NK-92 treated with Interleukin-12 subunit alpha and Interleukin-12 subunit beta, amount 100 ng/mL, for 24 hours (cell line): ENCODE measurements at regions not wholly inside any gene's neighbourhood (a gene's known extent, or its start where the extent isn't known, plus 50 kb on each side); places are given as distances from the start of the nearest gene placed in this dataset.

Experiments used
- DNase-seq: peaks from one replicate; lab custom pipeline; 2025; lab: John Stamatoyannopoulos, UW

DNA sequence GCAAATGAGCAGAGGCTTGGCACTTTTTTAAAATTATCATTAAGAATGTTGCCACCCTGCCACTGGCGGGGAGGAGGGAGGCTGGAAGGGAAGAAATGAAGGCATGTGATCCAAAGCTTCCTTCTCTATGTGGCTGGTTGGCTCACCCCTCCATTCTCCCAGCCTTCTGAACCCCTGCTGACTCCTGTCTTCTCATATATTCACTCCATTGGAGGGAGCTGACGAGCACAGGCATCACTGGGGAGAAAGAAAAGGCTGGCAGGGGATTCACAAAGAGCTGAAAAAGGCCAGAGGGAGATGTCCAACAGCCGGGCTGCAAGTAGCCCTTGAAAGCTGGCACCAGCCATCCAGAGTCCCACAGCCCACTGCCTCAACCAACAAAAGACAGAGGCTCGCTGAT lies 495.6 kb downstream of the BCOR start:
- no peak for DNase-seq

DNA sequence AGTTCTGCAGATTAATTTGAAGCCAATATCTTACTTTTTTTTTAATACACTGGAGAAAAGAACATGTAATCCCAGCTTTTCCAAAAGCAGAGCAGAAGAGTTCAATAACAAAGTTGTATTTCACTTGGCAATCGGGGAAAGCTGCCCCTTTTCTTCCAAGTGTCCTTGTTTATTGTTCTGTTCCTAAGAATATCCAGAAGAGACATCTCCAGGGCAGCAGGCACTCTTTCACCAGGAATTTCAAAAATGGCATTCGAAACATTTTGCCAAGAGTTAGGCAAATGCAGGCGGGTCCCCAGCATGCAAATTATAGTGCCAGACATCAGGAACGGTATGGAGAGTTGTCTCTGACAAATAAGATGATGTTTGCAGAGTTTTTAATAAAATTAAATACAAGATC lies 494.5 kb downstream of the BCOR start:
- DNase-seq = no peak

DNA sequence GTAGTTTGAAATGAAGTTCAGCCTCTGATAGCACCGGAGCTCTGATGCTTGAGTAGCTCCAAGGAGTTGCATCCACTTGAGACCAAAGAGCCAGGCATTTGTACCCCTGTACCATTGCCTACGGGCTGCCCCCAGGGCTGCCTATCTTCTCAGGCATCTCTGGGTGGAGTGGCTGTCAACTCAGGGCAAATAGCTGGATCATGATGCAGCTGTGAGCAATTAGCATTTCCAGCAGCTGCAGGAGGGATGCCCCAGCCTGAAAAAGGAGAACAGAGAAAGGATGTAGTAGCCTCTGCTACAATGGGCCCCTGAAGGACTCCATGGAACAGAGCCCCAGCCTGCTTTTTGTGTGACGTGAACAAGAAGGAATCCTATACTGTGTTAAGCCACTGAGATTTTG lies 492.6 kb downstream of the BCOR start:
- no peak for DNase-seq

DNA sequence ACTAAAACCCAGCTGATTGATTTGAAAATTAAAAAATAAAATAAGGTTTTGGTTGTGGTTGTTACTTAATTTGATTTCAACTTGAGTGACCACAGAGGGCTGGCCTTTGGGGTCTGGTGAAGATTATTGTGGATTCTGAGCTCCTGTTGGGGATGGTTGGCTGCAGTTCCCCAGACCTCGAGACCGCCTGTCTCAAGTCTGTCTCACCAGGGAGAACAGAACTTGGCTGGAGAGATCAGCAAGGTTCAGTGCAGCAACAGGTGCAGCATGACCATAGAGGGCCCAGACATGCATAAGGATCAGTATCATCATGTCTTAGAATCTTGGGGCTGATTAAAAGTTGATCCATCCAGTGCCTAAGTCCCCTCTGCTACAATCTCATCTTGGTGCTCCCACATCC lies 491.9 kb downstream of the BCOR start:
- no peak for DNase-seq

DNA sequence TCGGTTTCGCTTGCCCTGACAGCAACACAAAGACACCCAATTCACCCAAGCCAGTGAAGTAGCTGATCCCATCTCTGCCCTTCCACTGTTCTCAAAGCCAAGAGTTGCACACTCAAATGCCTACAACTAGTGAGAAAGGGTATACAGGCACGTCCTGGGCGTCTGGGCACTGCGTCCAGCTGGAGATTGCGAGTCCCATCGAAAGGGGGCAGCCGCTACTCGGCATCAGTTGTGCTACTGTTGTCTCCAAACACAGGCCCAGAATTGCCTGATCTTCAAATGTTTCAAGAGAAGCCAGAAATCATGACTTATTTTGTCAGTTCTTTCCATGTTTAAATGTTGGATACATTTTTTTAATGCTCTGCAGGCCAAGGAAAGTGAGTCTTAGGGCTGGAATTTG lies 487.8 kb downstream of the BCOR start:
- no peak for DNase-seq

DNA sequence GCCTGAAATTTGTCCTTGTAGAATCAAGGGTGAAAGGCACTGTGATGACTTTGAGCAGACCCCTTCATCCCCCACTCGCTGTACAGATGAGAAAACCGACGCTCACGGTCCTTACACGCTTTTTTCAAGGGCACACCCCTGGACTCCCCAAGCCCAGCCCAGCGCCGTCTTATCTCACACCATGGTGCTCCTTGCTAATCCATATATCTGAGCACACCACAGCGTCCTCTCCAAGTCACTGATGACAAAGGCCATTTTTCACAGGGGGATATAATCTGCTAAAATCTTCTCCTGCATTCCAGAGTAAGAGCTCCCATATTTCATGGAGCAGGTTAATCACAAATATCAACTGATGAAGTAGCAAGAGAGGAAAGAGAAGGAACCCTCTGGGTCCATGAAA lies 486.3 kb downstream of the BCOR start:
- DNase-seq = no peak

DNA sequence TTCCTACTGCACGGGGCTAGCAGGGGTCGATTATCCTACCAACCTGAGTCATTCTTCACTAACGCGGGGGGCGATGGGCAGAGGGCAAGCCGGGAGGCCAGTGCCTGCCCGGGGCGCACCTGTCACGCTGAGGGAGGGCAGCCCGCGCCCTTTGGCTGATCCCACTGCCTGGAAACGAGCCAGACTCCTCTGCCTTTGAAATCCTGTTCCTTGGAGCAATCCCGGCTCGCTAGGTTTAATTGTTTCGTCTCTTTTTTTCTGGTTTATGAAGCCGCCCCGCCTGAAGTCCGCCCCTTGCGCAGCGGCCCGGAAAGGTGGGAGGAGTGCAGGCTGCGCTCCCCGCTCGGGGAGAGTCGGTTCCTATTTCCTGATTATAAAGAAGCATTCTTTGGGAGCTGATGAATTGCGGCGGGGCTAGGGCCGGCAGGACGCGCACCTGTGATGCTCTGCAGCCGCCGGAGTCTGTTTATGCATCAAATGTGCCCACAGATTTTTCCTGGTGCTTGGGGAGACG lies 484.2 kb downstream of the BCOR start:
- no peak for DNase-seq

DNA sequence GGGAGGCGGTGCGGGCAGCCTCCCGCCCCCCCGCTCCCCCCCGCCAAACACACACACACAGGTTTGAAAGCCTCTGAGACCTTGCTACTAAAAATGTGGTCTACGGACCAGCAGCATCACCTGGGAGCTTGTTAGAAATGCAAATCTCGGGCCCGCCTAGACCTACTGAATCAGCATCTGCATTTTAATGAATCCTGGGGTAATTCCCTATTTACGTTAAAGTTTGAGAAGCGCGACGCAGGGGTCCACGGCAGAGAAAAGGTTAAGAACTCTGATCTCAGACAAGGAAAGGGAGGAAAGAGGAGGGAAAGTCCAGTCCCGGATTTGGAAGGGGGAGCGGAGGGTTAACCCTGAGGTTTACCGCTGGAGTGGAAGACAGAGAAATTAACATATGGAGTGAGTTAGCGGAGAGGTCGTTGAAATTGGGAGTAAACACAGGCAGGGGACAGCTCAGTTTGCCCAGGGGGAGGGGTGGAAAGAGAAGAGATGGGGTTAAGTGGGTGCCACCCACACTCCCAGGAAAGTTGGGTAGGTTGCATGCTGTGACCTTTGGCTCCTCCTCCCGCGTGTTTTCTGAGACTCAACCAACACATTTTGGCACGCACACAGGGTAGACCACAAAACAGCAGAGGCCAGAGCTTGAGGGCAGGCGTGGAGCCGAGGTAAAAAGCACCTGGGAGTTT lies 483.6 kb downstream of the BCOR start:
- DNase-seq = no peak

DNA sequence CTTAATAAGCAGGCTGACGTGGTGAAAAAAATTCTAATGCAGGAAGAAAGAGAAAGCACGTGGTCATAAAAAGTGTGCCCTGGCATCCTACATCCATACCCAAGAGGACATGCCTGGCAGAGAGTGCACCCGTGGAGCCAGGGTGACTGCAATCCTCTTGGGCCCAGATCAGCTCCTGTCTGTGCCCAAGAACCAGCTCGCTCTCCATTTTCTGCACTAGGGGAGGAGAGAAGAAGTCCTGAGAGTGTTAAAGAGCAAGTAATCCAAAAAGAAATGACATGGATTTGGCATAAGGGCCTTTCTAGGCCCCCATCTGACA lies 483.1 kb downstream of the BCOR start:
- DNase-seq = no peak

DNA sequence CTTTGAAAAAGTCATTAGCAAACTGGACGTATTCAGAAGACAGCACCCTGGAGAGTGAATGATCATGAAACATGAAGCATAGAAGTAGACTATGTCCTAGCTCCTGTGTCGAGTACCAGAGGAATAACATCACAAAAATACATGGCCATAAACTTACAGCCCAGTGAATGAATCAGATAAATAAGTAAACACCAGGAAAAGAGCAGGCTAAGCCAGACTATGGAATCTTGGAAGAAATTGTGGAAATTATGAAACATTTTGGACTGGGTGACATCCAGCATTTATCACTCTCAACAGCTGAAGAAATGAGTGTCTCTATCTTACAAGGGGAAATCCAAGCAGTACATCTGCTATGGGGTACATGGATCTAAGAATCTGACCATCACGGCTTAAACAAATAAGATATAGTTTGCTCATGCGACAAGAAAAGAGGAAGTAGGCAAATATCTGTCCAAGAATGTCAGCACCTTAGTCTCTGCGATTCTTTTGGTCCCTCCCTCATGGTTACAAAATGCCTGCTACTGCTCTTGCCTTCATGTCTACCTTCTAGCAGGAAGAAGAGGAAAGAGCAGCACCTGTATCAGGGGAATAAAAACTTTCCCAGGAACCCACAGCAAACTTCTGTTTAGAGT lies 481.5 kb downstream of the BCOR start:
- DNase-seq = no peak

DNA sequence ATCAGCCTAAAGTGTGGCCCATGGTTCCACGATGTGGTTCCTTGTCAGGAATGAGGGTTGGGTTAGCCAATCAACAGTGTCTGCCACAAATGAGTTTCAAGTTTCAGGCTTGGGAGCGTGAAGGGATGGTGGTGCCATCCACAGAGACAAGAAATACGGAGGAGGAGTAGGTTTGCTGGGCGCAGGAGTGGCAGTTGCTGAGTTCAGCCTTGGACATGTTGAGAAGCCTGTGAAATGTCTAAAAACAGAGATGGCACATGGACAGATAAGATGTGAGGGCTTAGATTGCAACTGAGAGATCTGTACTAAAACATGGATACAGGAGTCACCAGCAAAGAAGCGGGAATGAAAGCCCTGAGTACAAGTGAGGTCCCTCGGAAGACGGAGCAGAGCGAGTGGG lies 481.0 kb downstream of the BCOR start:
- DNase-seq = no peak

DNA sequence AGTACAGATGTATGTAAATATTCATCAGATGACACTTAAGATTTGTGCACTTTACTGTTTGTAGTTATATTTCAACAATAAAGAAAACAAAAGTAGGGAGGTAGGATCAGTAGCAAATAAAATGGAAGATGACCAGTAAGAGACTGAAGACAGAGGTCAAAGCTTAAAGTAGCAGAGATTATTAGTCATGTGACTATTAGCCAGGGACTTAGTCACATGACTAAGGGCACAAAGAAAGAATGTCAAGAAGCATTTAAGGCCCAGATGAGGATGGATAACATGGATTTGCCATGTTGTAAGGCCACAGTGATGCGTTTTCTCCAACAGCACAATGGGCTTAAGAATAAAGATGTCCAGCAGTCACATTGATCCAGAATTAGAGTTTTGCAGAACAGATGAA lies 479.6 kb downstream of the BCOR start:
- DNase-seq = no peak

DNA sequence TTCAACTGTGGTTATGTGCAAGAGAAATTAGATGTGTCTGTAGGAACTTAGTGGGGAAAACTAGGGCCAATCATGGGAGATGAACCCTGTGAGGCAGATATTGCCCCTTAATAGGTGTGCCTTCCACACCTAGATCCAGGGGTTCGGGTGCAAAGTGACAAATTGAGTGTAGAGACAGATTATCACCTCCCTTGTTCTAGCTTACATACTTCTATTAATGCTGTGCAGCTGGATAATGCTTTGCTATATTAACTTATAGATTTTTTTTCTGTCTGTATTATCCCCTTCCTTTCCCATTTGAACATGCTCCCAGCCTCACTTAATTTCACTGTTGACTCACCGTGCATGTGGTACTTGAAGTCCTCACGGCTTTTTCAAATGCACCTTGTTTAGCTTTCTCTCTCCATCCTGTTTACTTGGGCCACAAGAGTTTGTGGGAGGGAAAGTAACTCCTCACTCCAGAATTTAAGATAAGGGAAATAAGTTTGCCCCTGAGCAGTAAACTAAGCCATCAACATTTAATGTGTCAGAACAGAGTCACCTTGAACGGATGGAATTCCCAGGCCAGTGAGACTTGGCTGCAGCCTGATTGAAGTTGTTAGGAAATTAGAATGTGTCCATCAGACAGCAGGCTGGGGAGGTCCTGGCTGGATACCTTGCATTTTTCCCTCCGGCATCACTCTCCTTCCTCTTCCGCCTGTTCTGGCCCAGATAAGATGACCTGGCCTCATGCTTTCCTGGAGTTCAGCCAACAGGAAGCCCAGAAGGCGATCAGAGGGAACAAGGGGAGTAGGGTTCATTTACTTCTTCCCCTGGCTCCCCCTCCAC lies 478.4 kb downstream of the BCOR start:
- no peak for DNase-seq

DNA sequence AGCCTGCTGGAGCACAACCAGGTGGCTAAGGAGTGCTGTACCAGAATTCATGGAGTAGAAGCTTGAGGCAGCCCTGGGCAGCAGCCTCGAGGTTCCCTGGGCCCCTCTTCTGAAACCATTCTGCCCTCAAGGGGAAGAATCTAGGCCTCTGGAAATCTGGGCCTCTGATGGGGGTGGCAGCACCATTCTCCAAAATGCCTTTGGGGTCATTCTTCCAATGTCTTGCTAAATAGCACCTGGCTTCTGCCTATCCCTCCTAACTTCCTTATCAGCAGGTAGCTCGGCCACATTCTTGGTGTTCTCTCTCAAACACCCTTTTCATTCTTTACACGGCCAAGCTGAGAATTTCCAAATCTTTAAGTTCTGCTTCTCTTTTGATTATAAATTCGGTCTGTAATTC lies 473.6 kb downstream of the BCOR start:
- DNase-seq = no peak

DNA sequence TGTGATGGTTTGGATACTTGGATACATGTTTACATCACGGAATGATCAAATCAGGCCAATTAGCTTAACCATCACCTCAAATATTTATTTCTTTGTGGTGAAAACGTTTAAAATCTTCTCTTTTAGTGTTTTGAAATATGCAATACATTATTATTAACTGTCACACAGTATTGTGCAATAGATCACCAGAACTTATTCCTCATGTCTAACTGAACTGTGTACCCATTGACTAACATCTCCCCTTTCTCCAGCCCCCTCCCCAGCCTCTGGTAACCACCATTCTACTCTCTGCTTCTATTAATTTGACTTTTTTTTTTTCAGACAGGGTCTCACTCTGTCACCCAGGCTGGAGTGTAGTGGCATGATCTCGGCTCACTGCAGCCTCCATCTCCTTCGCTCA lies 471.9 kb downstream of the BCOR start:
- no peak for DNase-seq

DNA sequence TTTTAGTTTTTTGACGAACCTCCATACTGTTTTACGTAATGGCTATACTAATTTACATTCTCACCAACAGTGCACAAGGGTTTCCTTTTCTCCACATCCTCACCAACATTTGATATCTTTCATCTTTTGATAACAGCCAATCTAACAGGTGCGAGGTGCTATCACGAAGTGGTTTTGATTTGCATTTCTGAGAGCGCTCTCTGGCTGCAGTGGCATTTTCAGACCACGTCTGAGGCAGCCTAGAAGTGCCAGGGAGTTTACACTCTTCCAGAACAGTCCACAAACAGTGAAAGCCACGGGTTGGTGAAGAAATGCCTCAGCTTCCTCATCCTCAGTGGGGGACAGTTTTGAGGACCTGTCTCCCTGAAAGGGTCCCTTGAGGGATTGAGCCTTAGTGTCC lies 471.0 kb downstream of the BCOR start:
- no peak for DNase-seq

DNA sequence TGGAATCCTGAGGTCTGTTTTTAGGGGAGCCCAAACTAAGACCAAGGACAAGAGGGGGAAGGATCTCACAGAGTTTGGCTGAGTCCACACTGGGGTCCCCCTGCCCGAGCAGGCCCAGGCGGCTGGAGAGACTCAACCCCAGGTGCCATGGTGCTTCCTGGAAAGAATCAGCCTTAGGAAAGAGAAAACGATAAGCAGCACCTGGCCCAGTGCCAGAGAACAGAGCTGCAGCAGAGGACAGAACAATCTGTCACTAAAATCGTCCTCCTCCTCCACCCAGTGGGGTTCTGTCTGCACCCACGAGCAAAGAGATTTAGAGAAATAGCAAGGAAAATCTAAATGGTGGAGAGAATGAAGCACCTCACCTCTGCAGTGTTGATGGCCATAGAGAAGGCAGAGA lies 470.5 kb downstream of the BCOR start:
- no peak for DNase-seq

DNA sequence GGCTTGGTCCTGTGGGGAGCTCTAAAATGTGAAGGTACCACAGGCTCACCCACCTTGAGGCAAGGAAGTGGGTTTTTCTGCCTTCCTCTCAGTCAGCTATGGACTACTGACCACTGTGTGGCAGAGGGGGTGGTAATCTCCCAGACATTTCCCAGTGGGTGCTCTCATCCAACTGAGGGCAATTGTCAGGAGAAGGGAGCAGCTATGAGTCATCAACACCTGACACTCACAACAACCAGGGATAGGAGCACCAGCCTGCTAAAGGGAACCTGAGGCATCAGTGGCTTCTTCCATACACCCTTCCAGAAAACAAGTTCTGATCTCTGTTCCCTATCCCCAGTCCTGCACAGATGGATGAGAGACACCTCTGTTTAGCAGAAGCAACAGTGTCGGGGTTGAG lies 468.8 kb downstream of the BCOR start:
- no peak for DNase-seq

DNA sequence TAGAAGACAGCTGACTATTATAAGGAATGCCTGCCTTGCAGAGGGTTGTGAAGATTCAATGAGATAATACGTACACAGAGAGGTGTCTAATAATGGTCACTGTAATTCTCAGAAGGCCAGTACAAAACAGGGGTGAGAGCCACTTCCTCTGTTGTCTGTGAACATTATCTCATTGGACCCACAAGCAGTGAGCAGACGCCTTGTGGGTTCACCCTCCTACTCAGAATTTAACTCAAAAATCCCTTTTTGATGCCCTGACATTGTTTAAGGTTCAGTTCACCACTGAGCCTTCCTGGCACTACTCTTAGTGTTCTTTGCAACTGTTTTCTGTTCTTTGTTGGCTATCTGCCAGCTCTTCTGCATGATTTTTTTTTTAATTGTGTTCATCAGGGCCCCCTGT lies 467.4 kb downstream of the BCOR start:
- no peak for DNase-seq

DNA sequence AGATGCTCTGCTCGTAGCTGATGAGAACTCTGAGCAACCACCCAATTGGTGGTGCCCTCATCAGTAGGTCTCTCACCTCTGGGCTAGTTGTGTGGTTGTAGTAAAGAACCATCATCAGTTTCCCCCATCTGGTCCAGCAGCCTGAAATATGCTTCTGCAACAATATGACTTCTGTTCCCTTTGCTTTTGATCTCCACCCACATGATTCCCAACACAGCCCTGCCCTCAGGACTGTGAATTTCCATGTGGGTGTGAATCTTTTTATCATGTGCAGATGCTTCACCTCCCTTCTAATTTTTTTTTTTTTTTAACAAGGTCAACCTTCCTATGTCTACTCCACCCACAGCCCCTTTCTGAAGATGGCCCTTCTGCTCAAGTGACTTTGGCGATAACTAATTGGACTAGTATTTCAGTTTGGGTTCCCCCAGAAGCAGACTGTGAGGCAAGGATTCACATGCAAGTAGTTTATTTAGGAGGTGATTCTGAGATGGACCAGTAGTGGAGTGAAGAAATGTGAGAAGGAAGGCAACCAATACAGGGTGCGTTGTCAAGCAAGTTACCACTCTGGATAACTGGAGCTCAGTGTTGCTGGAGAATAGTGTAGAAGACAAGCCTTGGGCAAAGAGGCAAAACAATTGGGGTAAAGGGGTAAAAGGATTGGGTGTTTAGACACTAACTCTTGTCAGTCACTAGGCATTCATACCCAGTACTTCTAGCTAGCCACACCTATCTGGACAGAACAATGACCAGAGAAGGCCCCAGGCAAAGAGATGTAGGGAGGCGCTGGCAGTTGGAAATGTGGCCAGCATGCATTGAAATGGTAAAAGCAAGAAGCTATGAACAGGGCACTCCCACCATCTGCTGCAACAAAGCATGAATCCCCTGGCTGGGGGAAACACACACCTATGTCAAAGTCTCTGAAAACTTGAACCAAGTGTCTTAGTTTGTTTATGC lies 466.2 kb downstream of the BCOR start:
- DNase-seq = no peak

DNA sequence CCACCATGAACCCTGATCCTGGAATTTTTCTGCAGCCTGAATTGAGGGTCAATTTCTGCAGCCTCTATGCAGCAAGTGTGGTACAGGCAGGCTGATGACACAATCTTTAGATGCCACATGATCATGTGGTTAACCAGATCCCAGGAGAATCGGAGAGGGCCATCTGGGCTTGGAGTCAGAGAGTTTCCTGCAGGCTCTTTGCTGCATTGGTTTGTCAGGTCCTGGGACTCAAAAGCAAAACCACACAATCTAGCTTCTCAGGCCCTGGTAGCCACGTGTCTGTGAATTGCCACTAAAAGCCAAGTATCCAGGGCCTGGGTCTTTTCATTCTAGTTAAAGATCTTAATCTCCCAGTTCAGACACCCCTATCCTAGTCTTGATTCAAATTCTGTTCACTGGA lies 464.5 kb downstream of the BCOR start:
- no peak for DNase-seq

DNA sequence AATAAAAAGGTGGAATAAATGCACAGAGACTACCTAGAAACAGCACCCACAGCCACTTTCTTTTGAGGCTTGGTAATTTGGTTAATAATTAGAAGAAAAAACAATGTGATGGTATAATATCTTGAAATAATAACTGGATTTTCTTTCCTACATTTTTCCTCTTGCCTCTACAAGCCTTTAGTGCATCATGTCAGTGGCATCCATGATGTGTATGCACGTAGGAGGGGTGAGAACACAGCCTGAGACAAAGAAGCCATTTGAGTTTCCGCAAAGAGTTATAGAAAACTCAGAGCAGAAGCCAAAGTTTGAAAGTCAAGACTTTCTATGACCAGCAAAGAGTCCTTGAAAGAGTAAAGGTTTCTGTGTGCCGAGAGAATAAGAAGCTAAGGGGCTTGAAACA lies 461.3 kb downstream of the BCOR start:
- no peak for DNase-seq
